GM10266 (cell line): ENCODE measurements at regions not wholly inside any gene's neighbourhood (a gene's known extent, or its start where the extent isn't known, plus 50 kb on each side); places are given as distances from the start of the nearest gene placed in this dataset.

Experiments
- DNase-seq: peaks from one replicate; pipeline ENCODE4 v3.0.0; 2012; ENCODE audit errors: extremely low spot score
- TF ChIP-seq, protein P1 (sequence below): IDR thresholded peaks from 2 replicates; pipeline ENCODE4 v1.5.1; 2012; ENCODE audit warnings: mild to moderate bottlenecking, low read depth; ENCODE audit not compliant: control insufficient read depth, insufficient read depth; ENCODE audit errors: missing control alignments

DNA sequence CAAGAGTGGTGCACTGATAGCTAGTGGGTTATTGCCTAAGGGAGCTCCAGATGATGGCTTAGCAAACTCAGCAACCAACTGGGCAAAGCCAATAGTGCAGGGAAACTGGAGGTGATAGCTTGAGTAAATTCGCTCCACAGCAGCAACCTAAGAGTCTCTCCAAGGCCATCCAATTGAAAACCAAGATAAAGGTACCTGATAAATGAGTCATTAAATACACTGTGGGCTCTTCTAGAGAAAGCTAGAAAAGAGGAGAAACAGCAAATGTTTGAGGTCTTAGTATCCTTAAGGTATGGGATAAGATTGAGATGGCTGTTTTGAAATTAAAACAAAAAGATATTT, 197.8 kb upstream of the ERBB4 start:
- TF ChIP-seq, protein P1, sequence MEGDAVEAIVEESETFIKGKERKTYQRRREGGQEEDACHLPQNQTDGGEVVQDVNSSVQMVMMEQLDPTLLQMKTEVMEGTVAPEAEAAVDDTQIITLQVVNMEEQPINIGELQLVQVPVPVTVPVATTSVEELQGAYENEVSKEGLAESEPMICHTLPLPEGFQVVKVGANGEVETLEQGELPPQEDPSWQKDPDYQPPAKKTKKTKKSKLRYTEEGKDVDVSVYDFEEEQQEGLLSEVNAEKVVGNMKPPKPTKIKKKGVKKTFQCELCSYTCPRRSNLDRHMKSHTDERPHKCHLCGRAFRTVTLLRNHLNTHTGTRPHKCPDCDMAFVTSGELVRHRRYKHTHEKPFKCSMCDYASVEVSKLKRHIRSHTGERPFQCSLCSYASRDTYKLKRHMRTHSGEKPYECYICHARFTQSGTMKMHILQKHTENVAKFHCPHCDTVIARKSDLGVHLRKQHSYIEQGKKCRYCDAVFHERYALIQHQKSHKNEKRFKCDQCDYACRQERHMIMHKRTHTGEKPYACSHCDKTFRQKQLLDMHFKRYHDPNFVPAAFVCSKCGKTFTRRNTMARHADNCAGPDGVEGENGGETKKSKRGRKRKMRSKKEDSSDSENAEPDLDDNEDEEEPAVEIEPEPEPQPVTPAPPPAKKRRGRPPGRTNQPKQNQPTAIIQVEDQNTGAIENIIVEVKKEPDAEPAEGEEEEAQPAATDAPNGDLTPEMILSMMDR = no peak
- DNase-seq = no peak

DNA sequence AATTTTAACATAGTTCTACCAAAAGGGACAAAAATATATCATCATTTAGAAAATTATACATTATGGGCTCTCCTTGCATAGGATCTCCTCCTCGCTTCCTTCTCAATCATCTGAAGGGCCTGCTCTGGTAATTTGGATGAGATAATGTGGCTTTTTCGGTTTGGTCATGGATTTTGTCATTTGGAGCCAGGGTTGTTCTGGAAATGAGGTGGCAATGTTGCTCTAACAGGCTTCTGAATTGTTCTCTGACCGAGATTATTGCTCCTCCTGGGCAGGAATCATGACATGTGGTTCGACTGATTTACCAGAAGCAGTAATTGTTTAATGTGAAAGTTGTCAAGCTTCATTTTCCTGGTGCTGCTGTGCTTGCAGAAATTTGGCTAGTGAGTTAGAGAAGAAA, 194.7 kb upstream of the ERBB4 start:
- TF ChIP-seq, protein P1 = no peak

DNA sequence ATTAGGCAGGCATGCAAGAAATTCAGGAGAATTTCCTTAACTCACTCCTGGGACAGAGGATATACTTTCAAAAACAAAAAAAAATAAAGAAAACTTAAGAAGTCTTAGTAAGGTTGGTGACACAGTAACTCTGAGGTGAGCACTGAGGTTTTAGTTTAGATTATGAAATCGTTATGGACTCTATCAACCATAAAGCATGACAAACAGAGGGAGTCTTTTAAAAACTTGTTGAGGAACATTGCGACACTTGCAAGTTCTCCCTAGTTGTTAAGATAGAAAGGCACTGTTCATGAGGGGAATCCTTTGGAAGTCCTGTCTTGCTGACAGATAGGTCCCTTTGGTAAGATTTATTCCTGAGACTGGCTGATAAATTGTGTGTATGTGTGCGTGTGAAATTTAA, 194.3 kb upstream of the ERBB4 start:
- no peak for DNase-seq
- TF ChIP-seq, protein P1 = no peak

More for the DNA sequence above, 194.7 kb upstream of the ERBB4 start:
- DNase-seq = no peak

DNA sequence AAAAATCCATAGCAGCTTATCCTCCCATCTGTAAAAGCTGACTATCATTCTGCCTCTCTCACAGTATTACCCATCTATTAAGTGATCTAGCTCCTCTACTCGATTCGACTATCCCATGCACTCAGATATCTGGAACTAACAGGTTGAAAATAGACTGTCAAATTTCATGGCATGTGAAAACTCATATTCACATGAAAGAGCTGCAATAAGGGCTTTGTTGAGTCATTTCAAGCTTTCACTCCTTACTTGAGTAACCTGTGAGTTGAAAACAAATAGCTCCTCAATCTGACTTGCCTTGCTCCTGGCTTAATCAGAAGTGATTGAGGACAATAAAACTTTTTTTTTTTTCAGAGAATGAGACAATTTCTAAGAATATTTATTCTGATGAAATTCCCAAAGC, 192.4 kb upstream of the ERBB4 start:
- DNase-seq = peak; percentile 52
- TF ChIP-seq, protein P1 = no peak

DNA sequence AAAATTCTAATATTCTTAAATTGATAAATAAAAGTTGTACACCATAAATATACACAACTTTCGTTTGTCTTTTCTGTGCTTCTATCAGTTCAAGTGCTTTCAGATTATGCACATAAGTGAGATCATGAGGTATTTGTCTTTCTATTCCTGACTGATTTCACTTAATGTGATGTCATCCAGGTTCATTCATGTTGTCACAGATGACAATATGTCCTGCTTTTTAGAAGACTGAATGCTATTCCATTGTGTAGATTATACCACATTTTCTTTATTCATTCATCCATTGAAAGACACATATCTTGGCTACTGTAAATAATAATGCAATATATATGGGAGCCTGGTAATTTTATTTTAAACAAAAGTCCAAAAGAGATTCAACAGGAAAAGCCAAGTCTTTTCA, 190.1 kb upstream of the ERBB4 start:
- TF ChIP-seq, protein P1 = no peak
- DNase-seq = no peak

DNA sequence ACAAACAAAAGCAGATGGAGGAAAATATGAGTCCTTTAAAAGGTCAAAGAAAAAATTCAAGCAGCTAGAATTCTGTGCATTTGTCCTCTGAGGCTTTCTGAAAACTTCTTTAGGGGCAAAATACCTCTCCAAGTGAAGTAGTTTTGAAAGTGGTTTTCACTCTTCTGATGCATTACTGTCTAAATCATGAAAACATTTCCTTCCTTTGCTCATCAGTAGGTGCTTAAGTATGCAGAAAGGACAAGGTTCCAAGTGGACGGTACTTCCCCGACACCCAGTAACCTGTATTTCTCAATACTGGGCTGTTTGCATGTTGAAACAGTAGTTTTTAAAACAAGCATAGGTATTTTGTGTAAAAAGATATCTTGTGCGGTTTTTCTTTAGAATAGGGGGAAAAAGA, 189.1 kb upstream of the ERBB4 start:
- TF ChIP-seq, protein P1 = no peak
- DNase-seq = peak; percentile 40

DNA sequence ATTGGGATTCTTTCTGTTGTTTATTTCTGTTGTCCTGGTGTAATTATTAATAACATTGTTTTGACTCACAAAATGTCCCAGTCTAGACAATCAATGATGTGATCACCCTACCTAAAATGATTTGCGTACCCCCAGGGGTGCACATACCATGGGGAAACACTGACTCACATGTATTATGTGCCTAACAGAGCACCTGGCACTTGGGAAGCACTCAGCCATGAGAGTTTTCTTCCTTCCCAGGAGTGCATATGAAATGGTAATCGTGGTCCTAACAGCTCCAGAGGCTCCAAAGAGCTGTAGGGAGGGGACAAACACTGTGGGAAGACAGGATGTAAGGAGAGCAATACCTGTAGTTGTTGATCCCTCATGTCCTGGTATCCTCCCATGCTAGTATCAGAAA, 187.8 kb upstream of the ERBB4 start:
- TF ChIP-seq, protein P1 = no peak
- no peak for DNase-seq
